ENCODE measurements at regions not wholly inside any gene's neighbourhood (a gene's known extent, or its start where the extent isn't known, plus 50 kb on each side); places are given as distances from the start of the nearest gene placed in this dataset.

GRCh38 chr14:65281991-65282895 lies 130.3 kb upstream of the FUT8 start:
- no peak for DNase-seq

GRCh38 chr14:65282896-65283253 lies 129.7 kb upstream of the FUT8 start:
- DNase-seq, result no peak

- DNase-seq, result no peak
These were observed 126.1 kb upstream of the FUT8 start for GRCh38 chr14:65286443-65286842.

GRCh38 chr14:65287264-65288131 lies 125.0 kb upstream of the FUT8 start:
- no peak for DNase-seq

- DNase-seq, result no peak
These were observed 121.7 kb upstream of the FUT8 start for GRCh38 chr14:65290830-65291229.

GRCh38 chr14:65291531-65291930 lies 121.0 kb upstream of the FUT8 start:
- no peak for DNase-seq

- DNase-seq, result no peak
These were observed 117.7 kb upstream of the FUT8 start for GRCh38 chr14:65294816-65295215.

- DNase-seq, result no peak
These were observed 116.1 kb upstream of the FUT8 start for GRCh38 chr14:65296402-65296801.

GRCh38 chr14:65296876-65297275 lies 115.7 kb upstream of the FUT8 start:
- no peak for DNase-seq

GRCh38 chr14:65297744-65298143 lies 114.8 kb upstream of the FUT8 start:
- DNase-seq, result no peak

- no peak for DNase-seq
These were observed 112.7 kb upstream of the FUT8 start for GRCh38 chr14:65299826-65300225.

GRCh38 chr14:65301862-65302539 lies 110.5 kb upstream of the FUT8 start:
- no peak for DNase-seq

- no peak for DNase-seq
These were observed 109.8 kb upstream of the FUT8 start for GRCh38 chr14:65302571-65303189.

- DNase-seq, result no peak
These were observed 109.2 kb upstream of the FUT8 start for GRCh38 chr14:65303190-65303898.

GRCh38 chr14:65303899-65304222 lies 108.7 kb upstream of the FUT8 start:
- DNase-seq, result no peak

- no peak for DNase-seq
These were observed 108.3 kb upstream of the FUT8 start for GRCh38 chr14:65304239-65304638.

- DNase-seq, result no peak
These were observed 107.6 kb upstream of the FUT8 start for GRCh38 chr14:65304963-65305362.

GRCh38 chr14:65308536-65308935 lies 104.0 kb upstream of the FUT8 start:
- DNase-seq, result no peak

GRCh38 chr14:65310568-65310967 lies 102.0 kb upstream of the FUT8 start:
- no peak for DNase-seq

- no peak for DNase-seq
These were observed 99.7 kb upstream of the FUT8 start for GRCh38 chr14:65312859-65313258.

GRCh38 chr14:65318636-65319506 lies 93.7 kb upstream of the FUT8 start:
- no peak for DNase-seq
